ENCODE measurements at regions not wholly inside any gene's neighbourhood (a gene's known extent, or its start where the extent isn't known, plus 50 kb on each side); places are given as distances from the start of the nearest gene placed in this dataset.
A peak's percentile ranks its signal among the peaks of the same experiment; 100 is the strongest.

GRCh38 chr11:19458721-19459120 is 218.0 kb upstream of the E2F8 start:
- H3K27ac ChIP-seq (ENCODE audit: poor library complexity, severe bottlenecking): no peak overlapping the region
- ATAC-seq (ENCODE audit: low read depth) (no peak), DNase-seq (ENCODE audit: low spot score) (no peak)
- TF ChIP-seq, protein P1, sequence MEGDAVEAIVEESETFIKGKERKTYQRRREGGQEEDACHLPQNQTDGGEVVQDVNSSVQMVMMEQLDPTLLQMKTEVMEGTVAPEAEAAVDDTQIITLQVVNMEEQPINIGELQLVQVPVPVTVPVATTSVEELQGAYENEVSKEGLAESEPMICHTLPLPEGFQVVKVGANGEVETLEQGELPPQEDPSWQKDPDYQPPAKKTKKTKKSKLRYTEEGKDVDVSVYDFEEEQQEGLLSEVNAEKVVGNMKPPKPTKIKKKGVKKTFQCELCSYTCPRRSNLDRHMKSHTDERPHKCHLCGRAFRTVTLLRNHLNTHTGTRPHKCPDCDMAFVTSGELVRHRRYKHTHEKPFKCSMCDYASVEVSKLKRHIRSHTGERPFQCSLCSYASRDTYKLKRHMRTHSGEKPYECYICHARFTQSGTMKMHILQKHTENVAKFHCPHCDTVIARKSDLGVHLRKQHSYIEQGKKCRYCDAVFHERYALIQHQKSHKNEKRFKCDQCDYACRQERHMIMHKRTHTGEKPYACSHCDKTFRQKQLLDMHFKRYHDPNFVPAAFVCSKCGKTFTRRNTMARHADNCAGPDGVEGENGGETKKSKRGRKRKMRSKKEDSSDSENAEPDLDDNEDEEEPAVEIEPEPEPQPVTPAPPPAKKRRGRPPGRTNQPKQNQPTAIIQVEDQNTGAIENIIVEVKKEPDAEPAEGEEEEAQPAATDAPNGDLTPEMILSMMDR (IDR thresholded peaks at IDR 0.05; ENCODE audit: poor library complexity, severe bottlenecking): no peak
- H3K4me1 ChIP-seq (ENCODE audit: insufficient read depth, poor library complexity, severe bottlenecking): peaks cover 7% of the 10 kb centered on the region
- H3K27me3 ChIP-seq (ENCODE audit: insufficient read depth, poor library complexity, severe bottlenecking): no peaks in the 10 kb centered on the region
- H3K9me3 ChIP-seq (ENCODE audit: severe bottlenecking): no peaks in the 10 kb centered on the region
- H3K36me3 ChIP-seq (ENCODE audit: low read depth): no peaks in the 10 kb centered on the region
- no peak overlapping the region for H3K4me3 ChIP-seq (ENCODE audit: severe bottlenecking)

DNA sequence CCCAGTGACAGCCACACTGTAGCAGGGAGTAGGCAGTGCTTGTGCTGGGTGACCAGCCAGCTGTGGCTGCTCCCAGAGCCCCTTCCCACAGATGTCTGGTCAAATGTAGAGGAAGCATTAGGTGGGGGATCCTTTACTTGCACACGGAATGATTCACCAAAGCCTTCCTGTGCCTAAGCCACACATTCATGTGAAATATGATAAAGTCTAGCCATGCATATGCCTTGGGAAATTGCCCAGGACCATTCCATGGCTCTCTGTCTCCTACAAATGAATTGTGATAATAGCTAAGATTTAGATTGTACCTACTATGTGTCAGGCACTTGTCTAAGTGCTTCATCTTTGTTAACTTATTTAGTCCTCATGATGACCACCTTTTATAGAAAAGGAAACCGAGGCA is 217.5 kb upstream of the E2F8 start:
- H3K4me3 ChIP-seq (ENCODE audit: severe bottlenecking): no peak overlapping the region
- H3K4me1 ChIP-seq (ENCODE audit: insufficient read depth, poor library complexity, severe bottlenecking): peaks cover 10% of the 10 kb centered on the region
- H3K27ac ChIP-seq (ENCODE audit: poor library complexity, severe bottlenecking): no peak overlapping the region
- no peaks in the 10 kb centered on the region for H3K9me3 ChIP-seq (ENCODE audit: severe bottlenecking)
- ATAC-seq (ENCODE audit: low read depth) (no peak), DNase-seq (ENCODE audit: low spot score) (no peak)
- TF ChIP-seq, protein P1 (IDR thresholded peaks at IDR 0.05; ENCODE audit: poor library complexity, severe bottlenecking): no peak
- H3K36me3 ChIP-seq (ENCODE audit: low read depth): no peaks in the 10 kb centered on the region
- no peaks in the 10 kb centered on the region for H3K27me3 ChIP-seq (ENCODE audit: insufficient read depth, poor library complexity, severe bottlenecking)

DNA sequence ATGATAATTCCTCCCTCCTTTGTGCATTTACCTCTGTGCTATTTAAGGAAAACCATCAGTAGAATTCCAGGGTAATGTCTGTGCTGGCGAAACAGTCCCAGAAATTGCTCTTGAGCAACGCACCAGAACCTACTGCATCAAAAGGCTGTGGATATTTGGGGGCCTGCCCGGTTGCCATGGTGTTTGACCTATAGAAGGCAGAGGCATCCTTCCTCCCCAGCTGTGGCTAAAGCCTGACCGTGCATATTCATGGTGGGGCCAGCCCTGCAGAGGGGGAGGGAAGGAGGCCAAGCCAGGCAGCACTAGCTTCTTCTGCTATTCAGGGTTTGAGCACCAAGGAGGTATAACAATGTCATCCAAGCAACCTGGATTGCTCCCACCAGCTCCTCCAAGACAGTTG is 215.0 kb upstream of the E2F8 start:
- no peak overlapping the region for H3K27ac ChIP-seq (ENCODE audit: poor library complexity, severe bottlenecking)
- DNase-seq (ENCODE audit: low spot score) (no peak), ATAC-seq (ENCODE audit: low read depth) (no peak)
- no peak overlapping the region for H3K4me3 ChIP-seq (ENCODE audit: severe bottlenecking)
- H3K4me1 ChIP-seq (ENCODE audit: insufficient read depth, poor library complexity, severe bottlenecking): peaks cover 10% of the 10 kb centered on the region
- H3K9me3 ChIP-seq (ENCODE audit: severe bottlenecking): no peaks in the 10 kb centered on the region
- H3K27me3 ChIP-seq (ENCODE audit: insufficient read depth, poor library complexity, severe bottlenecking): no peaks in the 10 kb centered on the region
- no peaks in the 10 kb centered on the region for H3K36me3 ChIP-seq (ENCODE audit: low read depth)
- TF ChIP-seq, protein P1 (IDR thresholded peaks at IDR 0.05; ENCODE audit: poor library complexity, severe bottlenecking): no peak

- ATAC-seq (ENCODE audit: low read depth) (peak; percentile 98), DNase-seq (ENCODE audit: low spot score) (no peak)
- Histone ChIP-seq H3K4me3 (ENCODE audit: severe bottlenecking) (no peak overlapping the region), H3K36me3 (ENCODE audit: low read depth) (no peaks in the 10 kb centered on the region), H3K27ac (ENCODE audit: poor library complexity, severe bottlenecking) (no peak overlapping the region), H3K27me3 (ENCODE audit: insufficient read depth, poor library complexity, severe bottlenecking) (no peaks in the 10 kb centered on the region), H3K9me3 (ENCODE audit: severe bottlenecking) (no peaks in the 10 kb centered on the region), H3K4me1 (ENCODE audit: insufficient read depth, poor library complexity, severe bottlenecking) (peaks cover 10% of the 10 kb centered on the region)
- TF ChIP-seq, protein P1 (IDR thresholded peaks at IDR 0.05; ENCODE audit: poor library complexity, severe bottlenecking): no peak
Measured at GRCh38 chr11:19453651-19454257, 213.0 kb upstream of the E2F8 start.

GRCh38 chr11:19451609-19452008 is 210.9 kb upstream of the E2F8 start:
- TF ChIP-seq, protein P1 (IDR thresholded peaks at IDR 0.05; ENCODE audit: poor library complexity, severe bottlenecking): no peak
- Histone ChIP-seq H3K4me3 (ENCODE audit: severe bottlenecking) (no peak overlapping the region), H3K36me3 (ENCODE audit: low read depth) (no peaks in the 10 kb centered on the region), H3K27me3 (ENCODE audit: insufficient read depth, poor library complexity, severe bottlenecking) (no peaks in the 10 kb centered on the region), H3K9me3 (ENCODE audit: severe bottlenecking) (no peaks in the 10 kb centered on the region), H3K27ac (ENCODE audit: poor library complexity, severe bottlenecking) (no peak overlapping the region), H3K4me1 (ENCODE audit: insufficient read depth, poor library complexity, severe bottlenecking) (peaks cover 20% of the 10 kb centered on the region)
- DNase-seq (ENCODE audit: low spot score) (no peak), ATAC-seq (ENCODE audit: low read depth) (no peak)

Measured in RWPE2 (cell line).